ENCODE measurements at regions not wholly inside any gene's neighbourhood (a gene's known extent, or its start where the extent isn't known, plus 50 kb on each side); places are given as distances from the start of the nearest gene placed in this dataset.

GRCh38 chr6:168726312-168726856 lies 285.4 kb downstream of the SMOC2 start:
- no peak for TF ChIP-seq CTCF (IDR thresholded peaks at IDR 0.05; ENCODE audit: low read length)
- TF ChIP-seq EZH2 (optimal IDR thresholded peaks at IDR 0.05; ENCODE audit: low read depth, low read length), result no peak
- TF ChIP-seq EZH2phosphoT487 (IDR thresholded peaks at IDR 0.05; ENCODE audit: low read length), result no peak
